ENCODE measurements at regions not wholly inside any gene's neighbourhood (a gene's known extent, or its start where the extent isn't known, plus 50 kb on each side); places are given as distances from the start of the nearest gene placed in this dataset.

DNA sequence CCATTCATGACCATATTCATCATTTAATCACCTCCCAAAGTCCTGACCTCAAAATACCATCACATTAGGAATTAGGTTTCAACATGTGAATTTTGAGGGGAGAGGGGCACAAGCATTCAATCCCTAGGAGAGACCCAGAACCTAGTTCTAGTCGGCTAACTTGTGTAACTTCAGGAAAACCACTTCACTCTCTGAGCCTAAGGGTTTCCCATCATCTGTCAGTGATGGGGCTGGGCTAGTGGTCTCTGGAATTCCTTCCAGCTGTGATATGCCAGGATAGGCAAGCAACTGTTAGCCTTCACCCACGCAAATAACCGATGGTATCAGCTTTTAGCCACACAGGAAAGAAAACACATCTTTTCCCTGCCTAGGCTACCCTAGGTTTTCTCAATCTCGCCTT lies 52.5 kb upstream of the MEX3C start:
- TF ChIP-seq, protein P1, sequence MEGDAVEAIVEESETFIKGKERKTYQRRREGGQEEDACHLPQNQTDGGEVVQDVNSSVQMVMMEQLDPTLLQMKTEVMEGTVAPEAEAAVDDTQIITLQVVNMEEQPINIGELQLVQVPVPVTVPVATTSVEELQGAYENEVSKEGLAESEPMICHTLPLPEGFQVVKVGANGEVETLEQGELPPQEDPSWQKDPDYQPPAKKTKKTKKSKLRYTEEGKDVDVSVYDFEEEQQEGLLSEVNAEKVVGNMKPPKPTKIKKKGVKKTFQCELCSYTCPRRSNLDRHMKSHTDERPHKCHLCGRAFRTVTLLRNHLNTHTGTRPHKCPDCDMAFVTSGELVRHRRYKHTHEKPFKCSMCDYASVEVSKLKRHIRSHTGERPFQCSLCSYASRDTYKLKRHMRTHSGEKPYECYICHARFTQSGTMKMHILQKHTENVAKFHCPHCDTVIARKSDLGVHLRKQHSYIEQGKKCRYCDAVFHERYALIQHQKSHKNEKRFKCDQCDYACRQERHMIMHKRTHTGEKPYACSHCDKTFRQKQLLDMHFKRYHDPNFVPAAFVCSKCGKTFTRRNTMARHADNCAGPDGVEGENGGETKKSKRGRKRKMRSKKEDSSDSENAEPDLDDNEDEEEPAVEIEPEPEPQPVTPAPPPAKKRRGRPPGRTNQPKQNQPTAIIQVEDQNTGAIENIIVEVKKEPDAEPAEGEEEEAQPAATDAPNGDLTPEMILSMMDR (IDR thresholded peaks at IDR 0.05): no peak
- TF ChIP-seq POLR2AphosphoS5 (IDR thresholded peaks at IDR 0.05): no peak
- TF ChIP-seq POLR2A (IDR thresholded peaks at IDR 0.05): no peak
- TF ChIP-seq EP300 (IDR thresholded peaks at IDR 0.05): no peak

Measured in stomach (tissue), 4 donors.